A549 (cell line): ENCODE measurements at regions not wholly inside any gene's neighbourhood (a gene's known extent, or its start where the extent isn't known, plus 50 kb on each side); places are given as distances from the start of the nearest gene placed in this dataset.

ENCODE experiments used
- ATAC-seq, 2 experiments: fragments of 200-7000 bp in 1 of 2; fragments of >200 bp in 1 of 2; cut with Nextera tagmentation in 1 of 2; cut with Tn5 transposase in 1 of 2; 3 replicates each; pipeline versions ENCODE4 v1.8.0 to v1.9.1; 2018 to 2020; ENCODE audit warnings: mild to moderate bottlenecking in 1 of 2, moderate library complexity in 1 of 2
- CTCF ChIA-PET: fragments of 300-600 bp; sonication (Branson Sonifier 250); formaldehyde crosslinking; extraction: SDS; loops from one replicate; lab custom pipeline; 2021; ENCODE audit warnings: antibody characterized with exemption, inconsistent platforms; lab: Yijun Ruan, JAX
- POLR2A ChIA-PET: fragments of 350-600 bp; formaldehyde crosslinking; extraction: SDS; loops from one replicate; lab custom pipeline; 2021; ENCODE audit warnings: antibody characterized with exemption, inconsistent platforms; lab: Yijun Ruan, JAX
- DNase-seq, 2 experiments: peaks; one replicate each; pipeline versions ENCODE4 v3.0.0 to v3.0.0-alpha.2; 2011 to 2016; ENCODE audit warnings: low read depth in 1 of 2, low spot score in 1 of 2
- FAIRE-seq: peaks from 2 replicates; lab custom pipeline; 2011; peaks lifted over from hg19 to GRCh38; lab: Jason Lieb, UNC
- H3K27ac ChIP-seq, 2 experiments: fragments of >200 bp; sonication (Bioruptor Twin); formaldehyde crosslinking; 3 replicates each; pipeline ENCODE4 v1.5.1; 2016 to 2017
- H3K4me1 ChIP-seq: fragments of >200 bp; sonication (Bioruptor Twin); formaldehyde crosslinking; 3 replicates; pipeline ENCODE4 v1.6.1; 2016
- H3K4me2 ChIP-seq: fragments of >200 bp; sonication (Bioruptor Twin); formaldehyde crosslinking; 3 replicates; pipeline ENCODE4 v1.6.1; 2016
- H3K4me3 ChIP-seq: fragments of >200 bp; sonication (Bioruptor Twin); formaldehyde crosslinking; 3 replicates; pipeline ENCODE4 v1.5.1; 2016
- H3K9me3 ChIP-seq: fragments of >200 bp; sonication (Bioruptor Twin); formaldehyde crosslinking; 3 replicates; pipeline ENCODE4 v1.6.1; 2016
- ATOH8 ChIP-seq: fragments of 250-450 bp; sonication (Bioruptor Pico); IDR thresholded peaks from 2 replicates; pipeline ENCODE4 v1.5.0; 2020; ENCODE audit warnings: low read depth, mild to moderate bottlenecking, moderate library complexity
- BHLHE40 ChIP-seq: IDR thresholded peaks from 2 replicates; pipeline ENCODE4 v1.6.1; 2012; ENCODE audit warnings: low read depth, low read length, inconsistent platforms
- CBX8 ChIP-seq: fragments of 200-600 bp; sonication (generic); IDR thresholded peaks from 2 replicates; pipeline ENCODE4 v1.6.1; 2016
- CHD2 ChIP-seq: fragments of 150-350 bp; IDR thresholded peaks from 2 replicates; pipeline ENCODE4 v1.6.1; 2014; ENCODE audit warnings: low read length; ENCODE audit not compliant: partially characterized antibody
- CHD4 ChIP-seq: fragments of 200-600 bp; sonication (generic); IDR thresholded peaks from 2 replicates; pipeline ENCODE4 v1.6.1; 2016; ENCODE audit warnings: antibody characterized with exemption, mild to moderate bottlenecking, borderline replicate concordance
- E2F6 ChIP-seq: IDR thresholded peaks from 2 replicates; pipeline ENCODE4 v1.6.1; 2012; ENCODE audit warnings: low read depth, borderline replicate concordance
- EHF ChIP-seq: fragments of 250-450 bp; sonication (Bioruptor Pico); IDR thresholded peaks from 2 replicates; pipeline ENCODE4 v1.5.0; 2020; ENCODE audit warnings: mild to moderate bottlenecking
- EHMT2 ChIP-seq: fragments of 200-600 bp; sonication (generic); IDR thresholded peaks from 2 replicates; pipeline ENCODE4 v1.6.1; 2016; ENCODE audit warnings: antibody characterized with exemption, low read depth, mild to moderate bottlenecking, moderate library complexity
- EP300 ChIP-seq, 2 experiments: fragments of >200 bp; sonication (Bioruptor Twin); formaldehyde crosslinking; IDR thresholded peaks; 2 replicates in 1 of 2; 3 replicates in 1 of 2; pipeline ENCODE4 v1.6.1; 2016 to 2017
- ESRRA ChIP-seq: fragments of 150-350 bp; IDR thresholded peaks from 2 replicates; pipeline ENCODE4 v1.6.1; 2014; ENCODE audit warnings: mild to moderate bottlenecking, low read length, borderline replicate concordance
- FOSB ChIP-seq: fragments of 250-450 bp; sonication (Bioruptor Pico); IDR thresholded peaks from 2 replicates; pipeline ENCODE4 v1.5.0; 2020; ENCODE audit warnings: mild to moderate bottlenecking, moderate library complexity
- FOSL2 ChIP-seq, 2 experiments: fragments of 450-650 bp in 1 of 2; fragments of >200 bp in 1 of 2; sonication (Bioruptor Twin) in 1 of 2; formaldehyde crosslinking; IDR thresholded peaks; 2 replicates each; pipeline versions ENCODE4 v1.5.0 to v1.6.1; 2016 to 2020; ENCODE audit warnings: mild to moderate bottlenecking in 1 of 2, moderate library complexity in 1 of 2
- FOXS1 ChIP-seq: fragments of 250-450 bp; sonication (Bioruptor Pico); IDR thresholded peaks from 2 replicates; pipeline ENCODE4 v1.5.0; 2020; ENCODE audit warnings: mild to moderate bottlenecking, moderate library complexity
- GATA3 ChIP-seq: IDR thresholded peaks from 2 replicates; pipeline ENCODE4 v1.6.1; 2012; ENCODE audit warnings: borderline replicate concordance
- HES2 ChIP-seq: fragments of >200 bp; sonication (Bioruptor Twin); formaldehyde crosslinking; IDR thresholded peaks from 2 replicates; pipeline ENCODE4 v1.6.1; 2016
- HOXA7 ChIP-seq: fragments of 250-450 bp; sonication (Bioruptor Pico); IDR thresholded peaks from 2 replicates; pipeline ENCODE4 v1.5.0; 2020; ENCODE audit warnings: mild to moderate bottlenecking, moderate library complexity
- HOXB5 ChIP-seq: fragments of 250-450 bp; sonication (Bioruptor Pico); IDR thresholded peaks from 2 replicates; pipeline ENCODE4 v1.5.0; 2020; ENCODE audit warnings: mild to moderate bottlenecking, moderate library complexity
- JUN ChIP-seq, 2 experiments: fragments of >200 bp; sonication (Bioruptor Twin); formaldehyde crosslinking; IDR thresholded peaks; 2 replicates in 1 of 2; 3 replicates in 1 of 2; pipeline ENCODE4 v1.6.1; 2016 to 2017
- JUNB ChIP-seq: fragments of >200 bp; sonication (Bioruptor Twin); formaldehyde crosslinking; IDR thresholded peaks from 2 replicates; pipeline ENCODE4 v1.6.1; 2016
- KDM5A ChIP-seq: fragments of 200-600 bp; sonication (generic); IDR thresholded peaks from 2 replicates; pipeline ENCODE4 v1.6.1; 2016; ENCODE audit warnings: antibody characterized with exemption, mild to moderate bottlenecking
- MAFK ChIP-seq: fragments of 450-650 bp; IDR thresholded peaks from 2 replicates; pipeline ENCODE4 v1.6.1; 2014; ENCODE audit not compliant: partially characterized antibody
- MAX ChIP-seq: IDR thresholded peaks from 2 replicates; pipeline ENCODE4 v1.6.1; 2012
- NFE2L2 ChIP-seq: fragments of 150-350 bp; conservative IDR thresholded peaks from 2 replicates; pipeline ENCODE4 v1.6.1; 2014; ENCODE audit warnings: low read length
- NPAS2 ChIP-seq: fragments of 250-450 bp; sonication (Bioruptor Pico); IDR thresholded peaks from 2 replicates; pipeline ENCODE4 v1.8.0; 2022; ENCODE audit warnings: mild to moderate bottlenecking, moderate library complexity, borderline replicate concordance
- PBX3 ChIP-seq: IDR thresholded peaks from 2 replicates; pipeline ENCODE4 v1.6.1; 2012
- RAD21 ChIP-seq, 2 experiments: fragments of >200 bp in 1 of 2; sonication (Bioruptor Twin) in 1 of 2; formaldehyde crosslinking in 1 of 2; IDR thresholded peaks in 1 of 2; conservative IDR thresholded peaks in 1 of 2; 2 replicates in 1 of 2; 3 replicates in 1 of 2; pipeline ENCODE4 v1.6.1; 2012 to 2018; ENCODE audit warnings: inconsistent platforms in 1 of 2
- RARB ChIP-seq: fragments of 250-450 bp; sonication (Bioruptor Pico); IDR thresholded peaks from 2 replicates; pipeline ENCODE4 v1.8.0; 2021; ENCODE audit warnings: mild to moderate bottlenecking, moderate library complexity
- REST ChIP-seq: fragments of 200-600 bp; sonication (generic); IDR thresholded peaks from 2 replicates; pipeline ENCODE4 v1.6.1; 2016; ENCODE audit warnings: antibody characterized with exemption, mild to moderate bottlenecking, moderate library complexity
- SMC3 ChIP-seq: fragments of >200 bp; sonication (Bioruptor Twin); formaldehyde crosslinking; IDR thresholded peaks from 3 replicates; pipeline ENCODE4 v1.6.1; 2018; ENCODE audit warnings: inconsistent platforms
- SREBF2 ChIP-seq: fragments of 450-650 bp; IDR thresholded peaks from 2 replicates; pipeline ENCODE4 v1.6.1; 2014; ENCODE audit warnings: mild to moderate bottlenecking, moderate library complexity
- TFCP2L1 ChIP-seq: fragments of 250-450 bp; sonication (Bioruptor Pico); IDR thresholded peaks from 2 replicates; pipeline ENCODE4 v1.5.0; 2021; ENCODE audit warnings: mild to moderate bottlenecking
- USF2 ChIP-seq: fragments of 450-650 bp; IDR thresholded peaks from 2 replicates; pipeline ENCODE4 v1.6.1; 2014; ENCODE audit warnings: antibody characterized with exemption
- ZFP36 ChIP-seq: fragments of 450-650 bp; IDR thresholded peaks from 2 replicates; pipeline ENCODE4 v1.6.1; 2014; ENCODE audit warnings: borderline replicate concordance; ENCODE audit not compliant: partially characterized antibody
- WGBS: methylation state at CpG from one replicate; pipeline ENCODE4 v1.1.6; 2017; ENCODE audit errors: missing lambda C conversion rate; 5-methylcytosine and 5-hydroxymethylcytosine counted together

GRCh38 chr5:17343675-17344074 lies 126.2 kb downstream of the BASP1 start:
- Histone ChIP-seq H3K9me3 (no peaks in the 10 kb centered on the region), H3K4me1 (peaks cover 50% of the 10 kb centered on the region), H3K27ac (peak overlapping the region; percentile 63 to 79), H3K4me2 (peak overlapping the region; percentile 72), H3K4me3 (no peak overlapping the region)
- ChIA-PET CTCF (no interaction called here), POLR2A (no interaction called here)
- TF ChIP-seq USF2 (no peak), ESRRA (no peak), HOXB5 (CRISPR knock-in tag) (no peak), JUNB (peak; percentile 69; the same call in 1 of the 2 replicates), RARB (CRISPR knock-in tag) (no peak), NFE2L2 (0 out of 2 replicates have a peak, but pooled peaks have one; percentile 12), SMC3 (peak; percentile 5; the same call in 1 of the 3 replicates), PBX3 (no peak), EHMT2 (peak; percentile 65; the same call in 1 of the 2 replicates), FOSB (CRISPR knock-in tag) (no peak), HES2 (no peak), GATA3 (peak; percentile 55; the same call in 1 of the 2 replicates), CBX8 (no peak), REST (no peak), ATOH8 (0 out of 2 replicates have a peak, but pooled peaks have one; percentile 42), FOXS1 (no peak), RAD21 (conservative IDR thresholded peaks at IDR 0.05 in 1 of 2, IDR thresholded peaks at IDR 0.05 in 1 of 2) (peak; percentile 10 to 29; a peak in 1 of 5 replicates), KDM5A (no peak), MAX (peak; percentile 66), NPAS2 (CRISPR knock-in tag) (no peak), MAFK (peak; percentile 46), HOXA7 (CRISPR knock-in tag) (no peak), BHLHE40 (no peak), CHD4 (no peak), EP300 (IDR thresholded peaks at IDR 0.05) (no peak), TFCP2L1 (CRISPR knock-in tag) (no peak), ZFP36 (no peak), JUN (IDR thresholded peaks at IDR 0.05) (peak in 1 of 2 experiments; percentile 34; a peak in 1 of 5 replicates), CHD2 (no peak), E2F6 (no peak), EHF (CRISPR knock-in tag) (no peak), SREBF2 (no peak), FOSL2 (IDR thresholded peaks at IDR 0.05) (peak; percentile 65), FOSL2 (CRISPR knock-in tag; IDR thresholded peaks at IDR 0.05) (peak; percentile 97)
- peak; percentile 87 to 92 for ATAC-seq
- no peak for FAIRE-seq
- WGBS = 2% methylated on average over 2 of the region's 2 CpGs
- peak; percentile 69 to 92 for DNase-seq
